GM18868 (cell line): ENCODE measurements at regions not wholly inside any gene's neighbourhood (a gene's known extent, or its start where the extent isn't known, plus 50 kb on each side); places are given as distances from the start of the nearest gene placed in this dataset.

Experiments
- ATAC-seq: cut with Tn5 transposase; IDR thresholded peaks from one replicate; pipeline ENCODE4 v1.9.1; 2021; ENCODE audit warnings: mild to moderate bottlenecking, moderate library complexity; ENCODE audit not compliant: unreplicated experiment

GRCh38 chr17:12574525-12574924, 91.2 kb upstream of the MYOCD start:
- no peak for ATAC-seq

DNA sequence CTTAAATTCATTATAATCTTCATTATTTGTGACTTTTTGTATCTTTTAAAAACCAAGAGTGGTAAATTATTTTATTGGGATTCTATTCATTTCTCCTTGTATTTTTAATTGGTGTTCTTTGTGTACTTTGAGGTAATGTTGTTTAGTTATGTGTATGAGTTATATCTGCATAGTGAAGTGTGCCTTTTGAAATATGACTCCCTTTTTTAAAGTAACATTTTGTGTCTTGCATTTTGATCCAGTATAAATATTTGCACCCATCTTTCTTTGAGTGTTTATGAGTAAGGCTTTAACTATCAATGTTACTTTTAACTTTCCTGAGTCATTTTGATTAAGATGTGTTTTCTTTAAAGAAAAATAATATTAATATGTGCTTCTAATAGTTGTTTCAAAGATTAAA, 90.0 kb upstream of the MYOCD start:
- ATAC-seq = no peak

DNA sequence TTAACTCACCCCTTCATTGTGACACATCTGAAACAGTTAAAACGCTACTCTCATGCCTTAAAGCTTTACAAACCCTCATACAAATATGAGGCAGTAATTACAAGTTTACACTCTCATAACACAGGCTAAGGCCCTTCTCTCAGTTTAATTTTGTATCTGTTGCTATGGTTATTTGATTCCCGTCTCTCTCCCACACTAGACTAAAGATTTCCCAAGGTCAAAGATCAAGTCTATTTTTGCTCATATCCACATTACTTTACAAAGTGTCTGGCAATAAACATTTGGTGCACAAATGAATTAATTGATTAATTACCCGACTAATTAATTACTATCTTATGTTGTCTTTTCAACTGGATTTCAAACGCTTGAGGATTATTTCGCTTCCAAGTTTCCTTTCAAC, 86.4 kb upstream of the MYOCD start:
- ATAC-seq = no peak

DNA sequence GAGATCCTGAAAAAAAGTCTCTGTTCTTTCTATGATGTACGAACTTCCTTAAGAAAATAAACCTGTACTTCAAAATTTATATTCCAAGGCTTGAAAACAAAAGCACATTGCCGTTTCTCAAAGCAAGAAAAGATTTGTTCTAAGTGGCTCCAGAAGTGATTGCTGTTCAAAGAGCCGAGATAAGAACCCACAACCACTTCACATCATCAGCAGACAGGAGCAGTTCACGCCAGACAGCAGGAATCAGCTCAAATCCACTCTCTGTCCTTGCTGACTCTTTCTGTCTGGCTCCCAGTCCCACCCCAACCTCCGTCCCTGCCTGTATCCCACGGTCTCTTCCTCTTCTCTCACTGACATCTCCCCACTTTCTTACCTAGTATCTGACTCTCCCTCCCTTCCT, 85.0 kb upstream of the MYOCD start:
- no peak for ATAC-seq

DNA sequence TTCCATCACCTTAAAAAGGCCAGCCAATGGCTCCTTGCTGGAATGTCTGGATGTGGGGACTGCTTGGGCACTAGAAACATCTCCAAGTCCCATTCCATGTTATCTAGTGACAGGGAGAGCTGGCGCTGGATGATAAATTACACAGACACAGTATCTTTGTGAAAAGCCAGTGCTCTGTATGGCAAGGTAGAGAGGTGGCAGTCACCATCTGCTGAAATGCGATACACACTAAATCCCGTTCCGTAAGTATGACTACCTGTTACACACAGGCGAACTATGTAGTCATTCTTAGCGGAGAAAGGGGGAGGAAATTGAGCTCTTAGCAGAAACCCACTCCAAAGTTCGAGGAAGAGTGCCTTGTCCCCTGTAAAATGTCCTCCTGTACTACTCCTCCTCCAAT, 81.0 kb upstream of the MYOCD start:
- ATAC-seq = no peak

DNA sequence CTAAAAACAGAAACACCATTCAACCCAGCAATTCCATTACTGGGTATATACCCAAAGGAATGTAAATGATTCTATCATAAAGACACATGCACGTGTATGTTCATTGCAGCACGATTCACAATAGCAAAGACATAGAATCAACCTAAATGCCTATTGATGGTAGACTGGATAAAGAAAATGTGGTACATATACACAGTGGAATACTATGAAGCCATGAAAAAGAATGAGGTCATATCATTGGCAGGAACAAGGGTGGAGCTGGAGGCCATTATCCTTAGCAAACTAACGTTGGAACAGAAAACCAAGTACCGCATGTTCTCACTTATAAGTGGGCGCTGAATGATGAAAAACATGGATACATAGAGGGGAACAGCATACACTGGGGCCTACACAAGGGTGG, 77.2 kb upstream of the MYOCD start:
- no peak for ATAC-seq

- ATAC-seq = no peak
These were observed 75.3 kb upstream of the MYOCD start for GRCh38 chr17:12590417-12590816.

GRCh38 chr17:12591021-12591735, 74.5 kb upstream of the MYOCD start:
- no peak for ATAC-seq

DNA sequence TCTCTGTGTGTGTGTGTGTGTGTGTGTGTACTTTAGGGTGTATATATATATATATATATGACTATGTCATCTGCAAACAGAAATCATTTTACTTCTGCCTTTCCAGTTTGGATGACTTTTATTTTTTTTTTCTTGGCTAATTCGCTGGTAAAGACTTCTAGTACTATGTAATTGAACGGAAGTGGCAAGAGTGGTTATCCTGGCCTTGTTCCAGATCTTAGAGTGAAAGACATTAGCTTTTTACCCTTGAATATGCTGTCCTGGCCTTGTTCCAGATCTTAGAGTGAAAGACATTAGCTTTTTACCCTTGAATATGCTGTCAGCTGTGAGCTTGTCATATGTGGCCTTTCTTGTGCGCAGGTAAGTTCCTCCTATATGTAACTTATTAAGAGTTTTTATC, 72.7 kb upstream of the MYOCD start:
- ATAC-seq = no peak

DNA sequence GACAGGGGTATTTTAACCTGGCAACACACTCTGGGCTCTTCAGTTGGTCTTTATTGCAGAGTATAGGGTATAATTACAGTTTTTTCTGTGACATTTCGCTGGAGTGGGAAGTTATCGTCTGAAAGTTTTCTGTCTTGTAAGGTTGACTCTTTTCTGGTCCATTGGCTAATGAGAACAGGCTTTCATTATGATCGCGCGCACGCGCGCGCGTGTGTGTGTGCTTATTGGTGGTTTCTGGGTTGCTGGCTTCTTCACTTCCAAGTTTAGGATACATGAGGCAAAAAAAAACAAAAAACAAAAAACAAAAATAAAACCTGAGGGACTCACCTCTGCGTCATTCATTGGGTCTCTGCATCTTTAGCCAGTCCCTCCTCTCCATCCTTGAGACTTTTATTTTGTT, 68.7 kb upstream of the MYOCD start:
- ATAC-seq = no peak

GRCh38 chr17:12597895-12598294, 67.8 kb upstream of the MYOCD start:
- no peak for ATAC-seq

DNA sequence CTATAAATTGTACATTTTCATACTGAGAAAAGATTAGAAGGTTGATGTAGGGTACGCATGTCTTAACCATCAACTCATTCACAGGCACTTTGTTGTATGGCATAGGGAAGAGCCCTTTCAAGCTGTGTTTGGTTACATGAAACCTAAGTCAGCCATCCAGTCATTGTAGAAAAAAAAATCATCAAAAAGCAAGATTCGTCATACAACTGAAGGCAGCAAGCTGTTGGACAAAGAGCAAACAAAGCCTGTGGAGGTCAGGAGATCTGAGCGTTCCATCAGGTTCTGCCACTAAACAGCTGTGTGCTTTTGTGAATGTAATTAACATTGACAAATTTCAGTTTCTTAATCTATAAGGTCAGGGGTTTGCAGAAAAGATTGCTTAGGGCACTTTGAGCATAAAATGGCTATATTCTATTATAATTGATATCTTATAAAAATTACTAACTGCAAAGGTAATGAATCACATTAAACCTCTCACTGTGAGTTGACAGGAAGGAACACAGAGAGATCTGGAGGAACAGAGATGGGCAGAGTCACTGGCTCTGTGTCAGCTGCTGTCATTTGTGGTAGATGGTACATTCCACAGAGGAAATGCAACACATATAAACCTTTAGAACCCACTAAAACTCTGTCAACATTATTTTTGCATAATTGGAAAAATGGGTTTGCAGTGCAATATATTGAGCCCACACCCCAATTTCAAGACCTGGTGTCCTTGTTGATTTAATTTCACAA, 66.3 kb upstream of the MYOCD start:
- ATAC-seq = no peak

DNA sequence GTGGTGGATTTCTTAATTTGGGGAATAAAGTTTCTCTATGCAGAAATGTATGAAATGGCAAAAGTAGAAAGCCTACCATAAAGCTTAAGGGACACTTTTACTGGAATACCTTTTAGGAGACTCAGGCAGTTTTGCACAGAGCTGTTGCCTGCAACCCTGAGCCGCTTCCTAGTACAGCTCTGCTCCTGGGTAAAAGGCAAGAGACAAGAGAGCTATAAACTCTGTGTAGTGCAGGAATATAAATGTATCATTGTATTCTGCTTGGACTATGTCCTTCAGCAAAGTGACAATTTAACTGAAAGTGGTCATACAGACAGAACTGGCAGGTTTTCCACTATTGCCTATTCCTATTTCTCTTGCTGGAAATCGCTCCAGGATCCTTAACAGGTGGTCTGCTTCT, 65.3 kb upstream of the MYOCD start:
- no peak for ATAC-seq

DNA sequence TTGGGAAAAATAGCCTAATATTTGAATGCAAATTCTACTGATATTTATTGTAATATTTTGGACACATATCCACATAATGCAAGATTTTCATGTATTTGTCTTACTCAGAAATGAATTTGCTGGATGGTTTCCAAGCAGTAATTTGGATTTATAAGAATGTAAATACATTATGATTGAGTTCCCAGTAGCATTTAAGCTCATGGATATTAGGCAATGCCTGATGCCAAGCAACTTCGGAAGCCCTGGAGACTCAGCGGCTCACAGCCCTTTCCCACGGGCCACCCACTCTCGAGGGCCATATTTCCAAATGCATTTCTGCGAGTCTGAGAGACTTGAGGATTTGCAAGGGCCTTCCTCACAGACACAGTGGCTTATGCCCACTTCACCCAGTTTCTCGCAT, 62.1 kb upstream of the MYOCD start:
- no peak for ATAC-seq

DNA sequence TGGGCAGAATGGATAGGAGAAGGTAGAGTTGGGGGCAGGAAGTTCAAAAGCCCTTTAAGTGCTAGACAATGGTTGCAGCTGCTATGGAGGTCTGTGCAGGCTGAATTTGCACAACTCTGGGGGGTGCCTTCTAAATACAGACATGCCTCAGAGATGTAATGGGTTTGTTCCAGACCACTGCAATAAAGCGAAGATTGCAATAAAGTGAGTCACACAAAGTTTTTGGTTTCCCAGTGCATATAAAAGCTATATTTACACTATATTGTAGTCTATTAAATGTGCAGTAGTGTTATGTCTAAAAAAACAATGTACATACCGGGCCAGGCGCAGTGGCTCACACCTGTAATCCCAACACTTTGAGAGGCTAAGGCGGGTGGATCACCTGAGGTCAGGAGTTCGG, 60.5 kb upstream of the MYOCD start:
- no peak for ATAC-seq

DNA sequence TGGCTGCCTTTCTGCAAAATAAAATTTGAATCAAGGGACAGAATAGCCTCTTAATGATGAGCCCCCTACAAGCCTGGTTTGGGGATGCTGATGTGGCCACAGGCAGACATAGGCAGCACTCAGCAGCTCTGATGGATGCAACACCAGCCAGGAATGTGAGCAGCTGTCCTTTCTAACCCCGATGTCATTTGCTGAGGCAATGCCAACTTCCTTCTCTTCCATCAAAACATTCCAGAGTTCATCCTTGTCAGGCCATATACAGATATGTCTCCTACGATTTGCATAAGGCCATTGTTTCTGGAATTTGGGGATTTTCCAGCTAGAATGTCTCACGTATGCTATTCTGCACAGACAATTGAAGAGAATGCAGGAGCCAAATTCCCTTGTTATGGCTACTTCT, 52.1 kb upstream of the MYOCD start:
- ATAC-seq = no peak
